PC-9 (cell line): ENCODE measurements at regions not wholly inside any gene's neighbourhood (a gene's known extent, or its start where the extent isn't known, plus 50 kb on each side); places are given as distances from the start of the nearest gene placed in this dataset.

Experiments used
- CTCF ChIP-seq: fragments of 200-600 bp; sonication (generic); conservative IDR thresholded peaks from 2 replicates; pipeline ENCODE4 v1.6.1; 2017; ENCODE audit warnings: mixed run types, antibody characterized with exemption, mild to moderate bottlenecking, moderate library complexity
- EZH2 ChIP-seq: fragments of 200-600 bp; sonication (generic); IDR thresholded peaks from 2 replicates; pipeline ENCODE4 v1.8.0; 2017; ENCODE audit warnings: antibody characterized with exemption, low read depth

GRCh38 chr14:56394826-56395530 is 184.6 kb upstream of the TMEM260 start:
- TF ChIP-seq CTCF (no peak), EZH2 (no peak)
